GM18508 (cell line): ENCODE measurements at regions not wholly inside any gene's neighbourhood (a gene's known extent, or its start where the extent isn't known, plus 50 kb on each side); places are given as distances from the start of the nearest gene placed in this dataset.

Source experiments
- ATAC-seq: cut with Tn5 transposase; IDR thresholded peaks from one replicate; pipeline ENCODE4 v1.9.1; 2021; ENCODE audit warnings: moderate number of reproducible peaks; ENCODE audit not compliant: insufficient read depth, unreplicated experiment

- no peak for ATAC-seq
Measured at GRCh38 chr15:61684749-61685467, 375.3 kb downstream of the VPS13C start.

GRCh38 chr15:61682891-61683735, 377.1 kb downstream of the VPS13C start:
- no peak for ATAC-seq

- ATAC-seq = no peak
Measured at GRCh38 chr15:61681676-61682075, 378.6 kb downstream of the VPS13C start.

GRCh38 chr15:61681038-61681418, 379.2 kb downstream of the VPS13C start:
- ATAC-seq = no peak

- ATAC-seq = no peak
Measured at GRCh38 chr15:61680260-61681037, 379.8 kb downstream of the VPS13C start.

GRCh38 chr15:61671736-61672135, 388.5 kb downstream of the VPS13C start:
- no peak for ATAC-seq

- ATAC-seq = no peak
Measured at GRCh38 chr15:61668444-61668843, 391.8 kb downstream of the VPS13C start.

GRCh38 chr15:61661791-61662190, 398.5 kb downstream of the VPS13C start:
- ATAC-seq = no peak

GRCh38 chr15:61660579-61660978, 399.7 kb downstream of the VPS13C start:
- no peak for ATAC-seq

GRCh38 chr15:61659566-61660190, 400.6 kb downstream of the VPS13C start:
- no peak for ATAC-seq

- ATAC-seq = no peak
Measured at GRCh38 chr15:61657461-61657860, 402.8 kb downstream of the VPS13C start.

- ATAC-seq = no peak
Measured at GRCh38 chr15:61656391-61656790, 403.9 kb downstream of the VPS13C start.

- no peak for ATAC-seq
Measured at GRCh38 chr15:61655881-61656280, 404.4 kb downstream of the VPS13C start.

GRCh38 chr15:61654918-61655317, 405.3 kb downstream of the VPS13C start:
- ATAC-seq = no peak

- no peak for ATAC-seq
Measured at GRCh38 chr15:61654002-61654740, 406.1 kb downstream of the VPS13C start.

GRCh38 chr15:61653110-61653509, 407.1 kb downstream of the VPS13C start:
- ATAC-seq = no peak

- ATAC-seq = no peak
Measured at GRCh38 chr15:61651267-61651666, 409.0 kb downstream of the VPS13C start.

GRCh38 chr15:61649046-61649445, 411.2 kb downstream of the VPS13C start:
- ATAC-seq = no peak

- ATAC-seq = no peak
Measured at GRCh38 chr15:61644550-61644949, 415.4 kb upstream of the RORA start.

- no peak for ATAC-seq
Measured at GRCh38 chr15:61641645-61642044, 412.5 kb upstream of the RORA start.
